Small intestine (tissue), 7 donors: ENCODE measurements at regions not wholly inside any gene's neighbourhood (a gene's known extent, or its start where the extent isn't known, plus 50 kb on each side); places are given as distances from the start of the nearest gene placed in this dataset.

Source experiments
- DNase-seq, 2 donors: peaks; one replicate each; pipeline versions ENCODE4 v3.0.0 to v3.0.0-alpha.2; 2013
- FAIRE-seq: peaks from 2 replicates; lab custom pipeline; 2012; peaks lifted over from hg19 to GRCh38; lab: Jason Lieb, UNC
- H3K27ac ChIP-seq, 3 donors: one replicate each; pipeline ENCODE4 v1.5.1; 2013; ENCODE audit warnings: low read length in 2 of 3, mild to moderate bottlenecking in 2 of 3, control low read depth in 1 of 3, inconsistent platforms in 1 of 3, low read depth in 1 of 3, moderate library complexity in 1 of 3
- H3K27me3 ChIP-seq, 3 donors: one replicate each; pipeline ENCODE4 v1.6.1; 2013; ENCODE audit warnings: low read length in 3 of 3, inconsistent platforms in 1 of 3; ENCODE audit not compliant: control insufficient read depth in 3 of 3, insufficient read depth in 3 of 3
- H3K36me3 ChIP-seq, 3 donors: one replicate each; pipeline ENCODE4 v1.6.1; 2013; ENCODE audit warnings: low read length in 3 of 3, inconsistent platforms in 1 of 3, low read depth in 1 of 3, mild to moderate bottlenecking in 1 of 3, moderate library complexity in 1 of 3; ENCODE audit not compliant: control insufficient read depth in 3 of 3, insufficient read depth in 2 of 3
- H3K4me1 ChIP-seq, 3 donors: one replicate each; pipeline ENCODE4 v1.6.1; 2013; ENCODE audit warnings: low read length in 2 of 3, inconsistent platforms in 1 of 3, low read depth in 1 of 3, mild to moderate bottlenecking in 1 of 3, moderate library complexity in 1 of 3; ENCODE audit not compliant: control insufficient read depth in 3 of 3, insufficient read depth in 2 of 3
- H3K4me3 ChIP-seq, 3 donors: one replicate each; pipeline ENCODE4 v1.5.1; 2013; ENCODE audit warnings: low read length in 3 of 3, control low read depth in 1 of 3, inconsistent platforms in 1 of 3, low read depth in 1 of 3, mild to moderate bottlenecking in 1 of 3, moderate library complexity in 1 of 3
- H3K9me3 ChIP-seq, 2 donors: one replicate each; pipeline ENCODE4 v1.6.1; 2013; ENCODE audit warnings: low read depth in 1 of 2, low read length in 1 of 2; ENCODE audit not compliant: control insufficient read depth in 2 of 2, insufficient read depth in 1 of 2
- WGBS, 3 donors: extraction: QIAGEN DNeasy Blood & Tissue Kit; methylation state at CpG; one replicate each; pipeline ENCODE4 v1.1.7; 2013; 5-methylcytosine and 5-hydroxymethylcytosine counted together
- donor health status: healthy with polysubstance abuse.
- donor health status: control.
- donor health status: control.
- donor health status: Bipolar disorder and iron deficiency.
- donor health status: healthy.

DNA sequence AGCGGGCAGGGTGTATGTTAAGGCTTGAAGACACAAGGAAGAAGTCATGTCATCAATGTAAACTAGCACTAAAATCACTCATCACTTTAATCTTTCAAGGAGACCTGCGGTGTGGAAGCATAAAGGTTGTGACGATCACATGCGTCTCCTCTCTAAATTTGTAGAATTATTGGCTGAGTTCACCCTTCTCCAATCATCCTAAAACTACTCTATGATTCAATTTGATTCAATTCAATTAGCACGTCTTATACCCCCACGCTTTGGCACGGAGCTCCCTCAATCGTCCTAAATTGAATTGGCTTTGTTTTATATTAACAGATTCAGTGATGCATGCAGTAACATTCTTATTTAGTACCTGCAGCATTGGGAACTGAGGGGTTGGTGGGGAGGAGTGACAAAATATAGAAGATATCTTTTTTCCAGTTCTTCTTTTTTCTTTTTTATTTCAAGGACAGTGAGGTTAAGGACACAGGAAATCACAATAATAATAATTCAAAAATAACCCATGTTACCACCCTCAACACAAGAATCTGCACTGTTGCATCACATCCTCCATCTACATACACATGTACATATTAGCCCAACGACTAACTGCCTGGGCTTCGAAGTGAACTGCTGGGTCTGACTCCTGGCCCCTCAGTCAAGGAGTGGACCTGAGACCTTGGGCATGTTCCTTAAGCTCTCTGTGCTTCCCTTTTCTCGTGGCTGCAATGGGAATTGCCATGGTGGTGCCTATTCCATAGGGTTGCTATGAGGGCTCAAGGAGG is 86.5 kb downstream of the LSM5 start:
- DNase-seq (no peak), FAIRE-seq (no peak)
- no peaks in the 10 kb centered on the region for H3K36me3 ChIP-seq
- H3K4me3 ChIP-seq: no peak overlapping the region
- WGBS, 3 donors: 74 to 82% (median 81%) methylated on average over 11 of the region's 11 CpGs
- H3K27ac ChIP-seq: no peak overlapping the region
- H3K4me1 ChIP-seq: no peaks in the 10 kb centered on the region
- H3K9me3 ChIP-seq: no peaks in the 10 kb centered on the region
- H3K27me3 ChIP-seq: peaks cover 0 to 4% (median 4%) of the 10 kb centered on the region in 3 donors

- Histone ChIP-seq H3K9me3 (no peaks in the 10 kb centered on the region), H3K27ac (no peak overlapping the region), H3K27me3 (peaks cover 0 to 4% (median 2%) of the 10 kb centered on the region in 3 donors), H3K36me3 (no peaks in the 10 kb centered on the region), H3K4me3 (no peak overlapping the region), H3K4me1 (no peaks in the 10 kb centered on the region)
- no peak for DNase-seq
- 65 to 81% (median 71%) methylated on average over 4 of the region's 4 CpGs for WGBS, 3 donors
- no peak for FAIRE-seq
Observed at GRCh38 chr7:32400676-32401075, 89.5 kb downstream of the LSM5 start.

- no peak overlapping the region for H3K4me3 ChIP-seq
- WGBS, 3 donors: 63 to 83% (median 73%) methylated on average over 3 of the region's 3 CpGs
- no peaks in the 10 kb centered on the region for H3K4me1 ChIP-seq
- FAIRE-seq: no peak
- no peak overlapping the region for H3K27ac ChIP-seq
- H3K36me3 ChIP-seq: no peaks in the 10 kb centered on the region
- DNase-seq: no peak
- H3K27me3 ChIP-seq: peaks cover 0 to 4% (median 2%) of the 10 kb centered on the region in 3 donors
- H3K9me3 ChIP-seq: no peaks in the 10 kb centered on the region
Observed at GRCh38 chr7:32399311-32399710, 90.9 kb downstream of the LSM5 start.

- WGBS, 3 donors: 87 to 93% (median 87%) methylated on average over 1 of the region's 1 CpG
- FAIRE-seq: no peak
Observed at GRCh38 chr7:32395168-32395567, 95.0 kb downstream of the LSM5 start.

GRCh38 chr7:32393861-32394260 is 96.3 kb downstream of the LSM5 start:
- 37 to 73% (median 66%) methylated on average over 1 of the region's 1 CpG for WGBS, 3 donors
- FAIRE-seq (no peak), DNase-seq (no peak)

More at GRCh38 chr7:32395168-32395567, 95.0 kb downstream of the LSM5 start:
- no peak for DNase-seq
- H3K27ac ChIP-seq: no peak overlapping the region
- H3K36me3 ChIP-seq: no peaks in the 10 kb centered on the region
- no peaks in the 10 kb centered on the region for H3K9me3 ChIP-seq
- H3K4me1 ChIP-seq: no peaks in the 10 kb centered on the region
- no peaks in the 10 kb centered on the region for H3K27me3 ChIP-seq
- H3K4me3 ChIP-seq: no peak overlapping the region

DNA sequence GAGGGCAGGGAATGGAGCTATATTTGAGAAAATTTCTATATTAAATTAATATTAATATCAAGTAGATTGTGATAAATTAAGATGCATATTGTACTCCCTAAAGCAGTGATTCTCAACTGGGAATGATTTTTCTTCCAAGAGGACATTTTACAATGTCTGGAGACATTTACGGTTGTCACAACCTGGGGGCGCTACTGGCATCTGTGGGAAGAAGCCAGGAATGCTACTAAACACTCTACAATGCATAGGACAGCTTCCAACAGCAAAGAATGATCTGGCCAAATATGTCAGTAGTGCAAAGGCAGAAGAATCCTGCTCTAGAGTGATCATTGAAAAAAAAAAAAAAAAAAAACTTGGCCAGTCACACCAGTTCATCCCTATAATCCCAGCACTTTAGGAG is 100.0 kb downstream of the LSM5 start:
- Histone ChIP-seq H3K36me3 (no peaks in the 10 kb centered on the region), H3K27ac (no peak overlapping the region), H3K9me3 (no peaks in the 10 kb centered on the region), H3K4me3 (no peak overlapping the region), H3K27me3 (no peaks in the 10 kb centered on the region), H3K4me1 (no peaks in the 10 kb centered on the region)
- WGBS, 3 donors: 24 to 36% (median 35%) methylated on average over 2 of the region's 2 CpGs
- FAIRE-seq (no peak), DNase-seq (no peak)

More at GRCh38 chr7:32393861-32394260, 96.3 kb downstream of the LSM5 start:
- Histone ChIP-seq H3K4me1 (no peaks in the 10 kb centered on the region), H3K27ac (no peak overlapping the region), H3K27me3 (no peaks in the 10 kb centered on the region), H3K4me3 (no peak overlapping the region), H3K9me3 (no peaks in the 10 kb centered on the region), H3K36me3 (no peaks in the 10 kb centered on the region)

- no peaks in the 10 kb centered on the region for H3K9me3 ChIP-seq
- WGBS, 3 donors: 81 to 86% (median 82%) methylated on average over 2 of the region's 2 CpGs
- H3K4me1 ChIP-seq: no peaks in the 10 kb centered on the region
- no peak for FAIRE-seq
- H3K27me3 ChIP-seq: peaks cover 0 to 2% (median 0%) of the 10 kb centered on the region in 3 donors
- no peak for DNase-seq
- H3K36me3 ChIP-seq: no peaks in the 10 kb centered on the region
- H3K4me3 ChIP-seq: no peak overlapping the region
- H3K27ac ChIP-seq: no peak overlapping the region
Observed at GRCh38 chr7:32385316-32385956, 104.7 kb downstream of the LSM5 start.

DNA sequence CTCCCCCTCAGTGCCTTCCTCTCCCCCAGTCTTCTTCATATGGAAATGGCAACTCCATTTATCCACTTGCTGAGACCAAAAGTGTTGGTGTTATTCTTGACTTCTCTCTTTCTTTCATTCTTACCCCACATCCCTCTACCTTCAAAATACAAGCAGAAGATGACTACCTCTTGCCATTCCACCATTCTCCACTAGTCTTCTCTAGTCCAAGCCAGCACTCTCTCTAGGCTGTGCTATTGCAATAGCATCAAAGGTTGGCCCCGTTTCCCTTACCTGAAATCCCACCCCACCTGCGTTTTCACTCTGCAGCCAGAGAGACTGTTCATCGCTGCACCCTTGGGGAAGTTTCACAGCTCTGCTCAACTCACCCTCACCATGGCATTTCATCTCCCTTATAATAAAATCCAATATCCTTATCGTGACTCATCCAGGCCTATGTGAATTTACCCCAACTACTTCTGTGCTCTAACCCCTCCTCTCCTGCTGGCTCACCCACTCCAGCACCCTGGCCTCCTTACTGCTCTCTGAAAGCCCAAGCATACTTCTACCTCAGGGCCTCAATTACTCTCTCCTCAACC is 109.1 kb downstream of the LSM5 start:
- no peak for DNase-seq
- Histone ChIP-seq H3K27ac (no peak overlapping the region), H3K27me3 (peaks cover 0 to 2% (median 0%) of the 10 kb centered on the region in 3 donors), H3K36me3 (no peaks in the 10 kb centered on the region), H3K4me1 (no peaks in the 10 kb centered on the region), H3K4me3 (no peak overlapping the region), H3K9me3 (no peaks in the 10 kb centered on the region)
- no peak for FAIRE-seq
- 60 to 76% (median 71%) methylated on average over 3 to 4 of the region's 4 CpGs for WGBS, 3 donors
